ENCODE measurements at regions not wholly inside any gene's neighbourhood (a gene's known extent, or its start where the extent isn't known, plus 50 kb on each side); places are given as distances from the start of the nearest gene placed in this dataset.

DNA sequence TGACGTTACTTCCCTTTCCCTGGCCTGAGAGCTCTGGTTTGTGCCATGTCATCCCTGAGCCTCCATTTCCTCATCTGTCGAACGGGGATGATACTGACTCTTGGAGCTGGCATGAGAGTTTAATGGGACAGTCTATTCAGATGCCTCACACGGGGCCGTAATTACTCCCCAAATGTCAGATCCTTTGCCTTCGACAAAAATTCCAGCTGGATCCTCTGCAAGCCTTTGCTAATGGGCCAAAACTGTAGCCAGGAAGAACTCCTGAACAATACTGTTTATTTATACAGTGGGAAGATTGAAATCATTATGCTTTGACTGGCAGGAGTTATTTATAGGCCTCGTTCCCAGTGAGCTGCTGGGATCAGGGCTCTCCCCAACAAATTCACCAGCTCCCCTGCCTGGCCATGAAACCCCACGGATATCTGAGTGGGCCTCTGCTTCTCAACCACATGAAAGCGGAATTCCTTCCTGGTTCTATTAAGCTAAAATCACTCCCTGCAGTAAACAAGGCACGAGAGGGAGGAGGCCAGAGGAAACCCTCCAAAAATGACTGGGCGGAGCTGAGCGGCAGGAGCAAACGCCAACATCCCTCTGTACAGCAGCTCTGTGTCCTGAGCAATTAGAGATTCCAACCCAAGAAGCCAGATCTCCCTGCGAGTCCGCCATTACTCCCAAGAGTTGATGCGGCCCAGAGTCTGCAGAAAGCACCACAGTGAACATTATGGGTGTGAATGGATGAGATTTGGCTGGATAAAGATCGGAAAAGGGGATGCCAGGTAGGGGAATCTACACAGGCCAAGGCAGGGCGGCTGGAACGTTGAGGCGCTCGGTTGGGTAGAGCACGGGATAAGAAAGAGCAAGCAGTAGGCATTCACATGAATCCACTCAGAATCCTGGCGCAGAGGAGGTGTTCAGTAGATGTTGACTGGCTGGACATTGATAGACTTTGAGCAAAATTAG, 326.1 kb downstream of the BCL11B start:
- DNase-seq = no peak

DNA sequence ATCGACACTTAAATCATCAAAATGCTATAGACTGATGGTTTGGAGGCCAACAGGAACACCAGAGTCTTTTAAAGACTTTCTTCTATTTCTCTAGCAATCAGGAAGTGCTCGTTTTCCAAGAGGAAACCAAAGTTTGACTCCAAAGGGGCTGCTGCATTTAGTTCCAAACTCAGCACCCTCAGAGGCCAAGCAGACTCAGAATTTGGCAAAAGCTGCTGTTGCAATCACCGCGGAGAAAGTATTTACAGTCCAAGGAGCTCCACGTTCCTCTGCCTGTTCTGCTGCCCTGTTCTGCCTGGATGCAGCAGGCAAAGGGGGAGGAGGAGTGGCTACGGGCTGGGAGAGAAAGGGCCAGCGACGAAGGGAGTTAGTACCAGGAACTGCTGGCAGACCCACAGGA, 325.1 kb downstream of the BCL11B start:
- no peak for DNase-seq

DNA sequence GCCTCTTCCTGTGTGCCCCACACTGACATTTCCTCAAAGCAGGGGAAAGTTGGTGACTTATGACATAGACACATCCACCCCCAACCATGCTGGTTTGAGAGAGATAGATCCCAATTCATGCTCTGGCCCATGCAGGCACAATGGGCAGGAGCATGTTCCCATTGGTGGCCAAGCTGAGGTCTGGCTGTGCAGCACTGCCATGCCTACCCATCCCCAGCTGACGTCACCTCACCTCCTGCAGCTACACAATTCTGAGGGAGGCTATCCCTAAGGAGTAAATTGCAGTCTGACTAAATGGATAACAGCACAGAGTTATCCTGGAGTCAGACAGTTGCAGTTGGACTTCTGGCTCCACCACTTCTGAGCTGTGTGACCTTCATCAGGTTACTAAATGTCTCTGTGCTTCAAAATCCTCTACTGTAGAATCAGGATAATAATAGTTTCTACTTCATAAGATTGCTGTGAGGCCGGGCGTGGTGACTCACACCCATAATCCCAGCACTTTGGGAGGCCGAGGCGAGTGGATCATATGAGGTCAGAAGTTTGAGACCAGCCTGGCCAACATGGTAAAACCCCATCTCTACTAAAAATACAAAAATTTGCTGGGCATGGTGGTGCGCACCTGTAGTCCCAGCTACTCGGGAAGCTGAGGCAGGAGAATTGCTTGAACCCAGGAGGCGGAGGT, 323.9 kb downstream of the BCL11B start:
- DNase-seq = no peak

DNA sequence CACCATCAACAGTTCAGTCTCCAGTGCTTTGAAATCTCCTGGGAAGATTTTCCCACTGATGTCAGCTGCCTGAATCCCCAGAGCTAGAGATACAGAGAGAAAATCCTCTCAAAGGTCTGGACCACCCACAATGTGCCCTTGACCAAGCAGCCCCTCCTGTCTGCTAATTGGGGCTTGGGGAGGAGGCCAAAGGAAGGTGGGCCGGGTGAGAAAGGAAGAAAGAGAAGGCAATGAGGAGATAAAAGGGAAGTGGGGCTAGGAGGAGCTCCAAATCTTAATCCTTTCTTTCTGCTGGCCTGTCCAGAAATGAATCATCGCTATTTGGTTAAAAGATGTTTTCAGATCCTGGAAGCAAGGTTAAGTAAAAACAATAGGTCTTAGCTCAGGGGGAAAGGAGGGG, 322.9 kb downstream of the BCL11B start:
- DNase-seq = no peak

DNA sequence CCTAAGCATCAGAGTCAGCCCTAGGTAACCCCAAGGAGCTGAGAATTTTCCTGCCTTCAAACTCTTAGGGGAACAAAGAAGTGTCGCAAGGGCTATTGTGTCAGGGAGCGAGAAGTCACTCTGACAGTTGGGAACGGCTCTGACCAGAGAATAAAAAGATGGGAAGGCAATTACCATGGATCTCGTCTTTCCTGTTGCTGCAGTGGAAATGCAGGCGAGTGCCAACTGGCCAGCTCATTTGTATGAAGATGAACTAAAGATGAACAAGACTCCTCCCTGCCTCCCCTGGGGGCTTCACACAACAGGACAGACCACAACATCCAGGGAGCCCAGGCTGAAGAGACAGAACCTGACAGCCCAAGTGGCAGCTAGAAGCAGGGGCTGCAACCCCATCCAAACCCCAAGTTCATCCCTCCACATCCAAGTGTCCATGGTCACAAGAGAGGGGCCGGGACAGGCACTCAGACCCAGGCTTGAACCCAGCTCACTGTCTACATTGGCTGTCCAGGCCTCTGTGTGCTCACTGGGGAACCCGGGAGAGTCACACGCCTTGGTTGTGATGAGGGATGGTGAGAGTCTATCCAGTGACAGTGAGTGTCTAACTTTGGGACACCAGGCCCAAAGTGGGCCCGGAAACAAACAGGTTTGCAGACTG, 322.4 kb downstream of the BCL11B start:
- no peak for DNase-seq

DNA sequence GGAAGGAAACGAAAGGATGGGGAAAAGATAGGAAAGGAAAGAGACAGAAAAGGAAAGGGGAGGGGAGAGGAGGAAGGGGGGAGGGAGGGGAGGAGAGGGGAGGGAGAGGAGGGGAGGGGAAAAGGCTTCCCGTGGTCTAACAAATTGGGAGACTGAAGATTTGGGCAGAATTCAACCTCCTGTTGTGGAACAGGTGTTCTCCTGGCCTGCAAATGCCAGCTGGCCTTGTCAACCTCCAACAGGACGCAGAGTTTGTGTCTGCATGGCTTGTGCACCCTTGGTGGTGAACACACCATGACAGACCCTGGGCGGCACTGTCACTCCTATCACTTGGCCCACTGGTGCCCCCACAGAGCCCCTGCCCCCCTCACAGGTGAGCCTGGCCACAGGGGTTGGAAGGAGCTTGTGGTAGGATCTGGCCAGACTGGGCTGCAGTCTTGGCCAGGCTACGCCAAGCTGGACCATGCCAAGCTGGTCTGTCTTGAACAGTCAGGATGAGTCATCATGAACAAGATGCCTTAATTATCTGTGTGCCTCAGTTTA, 321.6 kb downstream of the BCL11B start:
- no peak for DNase-seq

DNA sequence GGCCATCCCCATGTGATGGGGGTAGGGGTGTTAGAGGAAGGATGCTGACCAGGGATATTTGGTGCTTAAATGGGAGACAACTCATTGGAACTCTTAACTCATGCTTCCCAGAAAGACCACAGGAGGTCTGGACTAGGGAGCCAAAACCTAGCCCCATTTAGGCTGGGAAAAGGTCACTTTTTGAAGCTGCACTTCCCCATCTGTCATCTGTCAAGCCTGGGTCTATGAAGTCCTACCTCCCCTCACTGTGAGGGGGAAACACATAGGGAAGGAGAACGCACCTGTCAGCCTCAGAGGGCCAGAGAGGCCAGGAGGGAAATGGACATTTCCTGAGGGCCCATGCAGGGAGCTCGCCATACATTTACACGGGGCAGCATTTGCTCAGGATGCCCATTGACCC, 321.0 kb downstream of the BCL11B start:
- DNase-seq = no peak

DNA sequence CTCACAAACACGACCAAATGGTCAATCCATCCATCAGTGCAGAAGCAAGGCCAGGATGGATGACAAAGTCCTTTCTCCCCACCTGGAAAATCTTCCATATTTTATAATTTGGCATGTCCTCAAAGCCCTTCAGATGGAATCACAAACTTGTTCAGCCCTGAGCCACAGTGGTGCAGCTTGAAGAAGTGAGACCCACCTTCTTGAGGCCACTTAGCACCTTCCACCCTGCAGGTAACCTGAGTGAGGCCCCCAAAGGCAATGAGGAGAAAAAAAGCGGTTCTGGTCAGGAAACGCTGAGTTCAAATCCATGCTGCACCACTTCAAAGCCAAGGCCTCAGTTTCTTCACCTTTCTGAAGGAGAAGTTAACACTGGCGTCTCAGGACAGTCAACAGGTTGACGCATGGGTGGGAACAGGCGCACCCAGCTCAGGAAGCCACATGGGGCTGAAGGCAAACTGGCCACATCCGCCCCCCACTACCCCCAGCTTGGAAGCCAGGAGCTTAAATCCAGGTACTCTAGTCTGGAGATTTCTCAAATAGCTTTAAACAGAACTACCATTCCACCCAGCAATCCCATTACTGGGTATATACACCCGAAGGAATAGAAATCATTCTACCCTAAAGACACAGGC, 320.4 kb downstream of the BCL11B start:
- DNase-seq = no peak

DNA sequence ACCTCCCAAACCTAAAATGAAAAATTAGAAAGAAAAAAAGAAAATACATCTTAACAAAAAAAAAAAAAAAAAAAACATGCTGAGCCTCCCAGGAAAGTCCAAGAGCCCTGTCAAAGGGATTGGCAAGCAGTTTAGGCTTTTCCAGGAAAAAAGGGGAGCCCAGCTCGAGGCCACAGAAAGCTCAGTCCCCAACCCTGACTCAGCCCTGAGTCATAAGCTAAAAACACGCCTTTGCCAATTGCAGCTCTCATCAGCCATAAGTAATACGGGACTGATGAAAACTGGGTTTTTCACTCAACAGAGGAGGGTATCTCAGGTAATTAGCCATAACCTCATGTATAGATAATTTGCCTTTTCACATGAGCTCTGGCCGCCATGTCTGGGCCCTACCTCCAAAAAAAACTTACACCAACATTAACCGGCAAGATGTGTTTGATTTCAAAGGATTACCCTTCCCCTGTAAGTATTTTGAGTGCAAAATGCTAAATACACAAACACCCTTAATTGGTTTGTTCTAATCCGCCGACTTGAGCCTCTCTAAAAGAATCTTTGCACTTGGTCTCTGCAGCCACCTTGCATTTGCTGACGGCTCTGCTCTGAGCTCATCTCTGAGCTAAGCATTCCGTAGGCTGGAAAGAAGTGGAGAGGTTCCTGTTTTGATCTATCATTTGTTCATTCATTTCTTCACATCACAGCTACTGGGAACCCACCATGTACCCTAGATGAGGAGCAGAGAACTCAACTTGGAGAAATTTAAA, 319.2 kb downstream of the BCL11B start:
- no peak for DNase-seq

DNA sequence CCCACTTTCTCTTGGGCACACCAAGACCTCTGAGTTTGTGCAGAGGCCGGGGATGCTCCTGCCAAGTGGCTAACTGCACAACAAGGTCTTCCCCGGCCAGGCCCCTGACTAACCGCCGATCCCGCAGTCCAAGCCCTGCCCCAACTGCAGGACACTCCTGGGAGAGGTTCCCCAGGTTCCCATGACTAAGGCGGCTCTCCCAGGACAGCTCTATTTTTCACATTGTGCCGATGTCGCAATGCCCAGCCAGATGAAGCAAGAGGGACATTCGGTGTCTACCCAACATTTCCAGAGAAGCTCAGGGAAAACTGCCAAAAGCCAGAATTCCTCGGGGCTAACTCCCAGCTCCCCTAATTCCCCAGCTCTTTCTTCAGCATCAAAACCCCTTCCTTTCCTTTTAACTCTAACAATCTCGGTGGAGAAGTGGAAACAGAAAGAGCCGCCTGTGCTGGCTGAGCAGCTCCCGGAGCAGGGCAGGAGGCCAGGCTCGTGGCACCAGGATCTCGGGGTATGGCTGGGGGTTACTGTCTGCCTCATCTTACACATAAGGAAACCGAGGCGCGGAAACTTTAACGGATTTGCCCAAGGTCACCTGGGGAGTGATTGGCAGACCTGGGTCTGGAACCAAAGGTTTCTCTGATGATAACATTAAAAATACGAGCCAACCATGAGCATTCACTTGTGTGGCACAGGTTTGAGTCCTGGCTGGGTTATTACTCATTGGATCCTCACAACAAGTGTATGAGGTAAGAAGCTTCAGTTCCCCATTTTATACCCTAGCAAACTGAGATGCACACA, 318.2 kb downstream of the BCL11B start:
- DNase-seq = no peak

DNA sequence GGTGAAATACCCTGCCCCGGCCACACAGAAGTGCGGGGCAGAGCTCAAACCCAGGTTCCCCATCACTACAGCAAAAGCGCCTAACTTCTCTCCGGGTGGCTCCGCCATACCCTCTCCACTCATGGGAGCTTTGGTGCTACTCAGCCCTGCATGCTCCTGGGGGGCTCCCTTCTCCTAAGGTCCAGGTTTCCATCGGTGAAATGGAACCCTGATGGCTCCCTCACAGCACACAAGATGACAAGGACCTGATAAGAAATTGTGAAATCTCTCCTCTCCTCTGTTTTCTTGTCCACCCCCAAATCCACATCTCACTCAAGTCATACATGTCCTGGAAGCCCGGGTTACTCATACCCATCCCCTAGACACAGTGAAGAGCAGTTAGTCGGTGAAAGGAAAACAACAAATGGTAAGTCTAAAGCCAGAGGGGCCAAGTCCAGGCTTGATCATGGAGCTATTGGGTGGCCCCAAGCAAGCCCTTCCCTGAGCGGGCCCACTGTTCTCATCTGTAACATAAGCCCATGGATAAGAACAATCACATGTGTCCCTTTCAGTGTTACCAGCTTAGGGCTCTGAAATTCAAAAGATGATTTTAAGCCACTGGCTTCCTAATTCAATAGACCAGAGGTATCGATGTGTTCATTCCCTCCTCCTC, 317.5 kb downstream of the BCL11B start:
- no peak for DNase-seq

DNA sequence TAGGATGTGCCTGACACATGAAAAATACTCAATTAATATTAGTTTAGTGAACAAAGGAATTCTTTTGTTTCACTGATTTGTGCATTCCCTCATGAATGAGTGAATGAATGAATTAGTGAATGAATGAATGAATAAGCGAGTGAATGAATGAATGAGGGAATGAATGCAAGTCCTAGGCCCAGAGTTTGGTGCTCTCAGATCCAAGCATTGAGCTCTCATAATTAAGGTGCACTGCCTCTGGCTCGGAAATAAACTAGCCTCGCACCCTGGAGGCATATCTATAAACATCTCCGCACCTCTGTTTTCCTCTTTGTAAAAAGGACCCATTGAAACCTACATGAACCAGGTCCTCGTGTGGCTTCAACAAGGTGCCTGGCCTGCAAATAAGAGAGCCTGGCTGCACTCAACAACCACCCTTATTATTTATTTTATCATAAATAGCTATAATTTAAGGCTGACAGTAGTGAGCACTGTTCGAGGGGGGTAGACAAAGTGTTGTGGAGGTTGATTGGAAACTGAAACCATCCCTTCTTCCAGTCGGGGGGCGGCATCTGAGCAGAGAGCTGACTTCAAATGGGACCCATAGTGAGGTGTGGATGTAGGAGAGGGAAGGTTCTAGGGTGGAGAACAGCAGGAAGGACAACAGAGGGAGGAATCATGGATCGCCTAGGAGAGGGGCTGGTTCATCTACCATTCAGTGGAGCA, 316.8 kb downstream of the BCL11B start:
- no peak for DNase-seq

DNA sequence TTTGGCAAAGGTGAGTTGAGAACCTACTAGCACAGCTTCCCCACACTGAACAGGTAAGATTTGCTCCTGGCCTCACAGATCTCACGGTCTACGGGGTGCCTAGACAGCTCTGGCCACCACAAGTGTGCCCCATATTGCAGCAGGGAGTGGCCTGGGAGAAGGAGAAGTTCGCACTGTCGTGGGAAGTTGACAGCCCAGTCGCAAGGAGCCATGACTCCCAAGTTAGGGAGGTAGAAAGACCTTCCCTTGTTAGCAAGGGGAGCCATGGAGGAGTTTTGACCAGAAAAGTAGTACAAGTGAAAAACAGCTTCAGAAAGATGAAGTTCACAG, 316.3 kb downstream of the BCL11B start:
- no peak for DNase-seq

DNA sequence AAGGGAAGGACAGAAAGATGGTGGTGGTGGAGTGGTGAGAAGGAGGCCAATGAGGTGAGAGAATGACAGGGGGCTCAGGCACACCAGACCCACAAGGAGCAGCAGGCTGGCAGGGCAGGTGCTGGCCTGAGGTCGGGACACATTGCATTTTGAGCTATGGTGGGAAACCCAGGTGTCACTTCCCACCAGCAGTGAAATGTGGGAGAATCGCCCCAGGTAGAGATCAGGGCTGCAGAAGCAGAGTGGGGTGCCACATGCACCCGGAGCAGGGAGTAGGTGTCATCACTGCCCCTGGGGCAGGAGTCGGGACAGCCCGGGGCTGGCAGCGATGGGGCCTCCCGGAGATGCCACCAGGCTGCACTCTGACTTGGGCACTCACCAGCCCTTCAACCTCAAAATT, 315.8 kb downstream of the BCL11B start:
- no peak for DNase-seq

DNA sequence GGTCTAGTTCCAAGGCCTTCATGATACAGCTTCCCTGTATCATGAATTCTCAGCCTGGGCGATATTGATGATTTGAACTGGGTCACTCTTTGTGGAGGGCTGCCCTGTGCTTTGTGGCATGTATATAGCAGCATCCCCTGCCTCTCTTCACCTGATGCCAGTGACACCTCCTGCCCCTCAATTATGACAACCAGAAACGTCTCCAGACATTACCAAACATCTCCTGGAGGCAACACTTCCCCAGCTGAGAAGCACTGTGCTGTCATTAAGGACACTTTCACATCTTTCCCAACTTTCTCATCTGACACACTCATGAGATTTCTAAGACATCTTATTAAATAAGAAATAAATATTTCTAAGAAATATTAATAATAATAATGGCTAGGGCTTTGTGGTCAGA, 315.3 kb downstream of the BCL11B start:
- DNase-seq = no peak

DNA sequence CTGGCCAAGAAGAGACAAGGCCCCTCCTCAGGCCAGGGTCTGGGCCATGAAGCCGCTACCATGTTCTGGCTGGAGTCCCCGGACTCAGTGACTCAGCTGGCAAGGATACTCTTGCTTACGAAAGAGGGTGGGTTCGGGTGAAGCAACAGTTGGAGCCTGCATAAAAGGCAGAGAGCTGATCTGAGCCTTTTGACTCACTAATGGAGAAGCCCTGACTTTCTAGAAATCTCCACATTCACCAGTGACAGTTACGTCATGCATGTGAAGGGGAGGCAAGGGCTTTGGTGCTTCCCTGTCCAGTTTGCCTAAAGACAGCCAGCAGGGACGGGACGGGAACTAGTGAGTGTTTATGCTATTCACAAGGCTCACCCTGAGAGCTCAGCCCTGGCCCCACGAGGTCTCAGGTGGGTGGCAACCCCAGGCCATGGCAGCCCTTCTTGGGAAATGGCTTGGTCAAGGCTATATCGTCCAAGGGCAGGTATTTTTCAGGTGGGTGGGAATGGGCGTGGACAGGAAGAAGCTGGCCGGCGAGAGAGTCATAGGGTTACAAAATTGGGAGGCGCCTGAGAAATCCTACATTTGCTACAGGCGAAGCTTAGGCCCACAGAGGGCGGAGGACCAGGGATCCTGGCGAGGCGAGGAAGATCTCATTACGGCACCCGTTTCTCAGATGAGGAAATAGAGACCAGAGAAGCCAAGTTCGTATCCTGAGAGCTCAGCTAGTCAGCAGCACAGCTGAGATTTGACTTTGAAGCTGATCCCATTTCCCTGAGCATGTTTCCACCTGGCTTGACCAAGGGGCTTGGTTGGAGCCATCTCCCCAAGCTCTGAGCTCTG, 314.6 kb downstream of the BCL11B start:
- no peak for DNase-seq

DNA sequence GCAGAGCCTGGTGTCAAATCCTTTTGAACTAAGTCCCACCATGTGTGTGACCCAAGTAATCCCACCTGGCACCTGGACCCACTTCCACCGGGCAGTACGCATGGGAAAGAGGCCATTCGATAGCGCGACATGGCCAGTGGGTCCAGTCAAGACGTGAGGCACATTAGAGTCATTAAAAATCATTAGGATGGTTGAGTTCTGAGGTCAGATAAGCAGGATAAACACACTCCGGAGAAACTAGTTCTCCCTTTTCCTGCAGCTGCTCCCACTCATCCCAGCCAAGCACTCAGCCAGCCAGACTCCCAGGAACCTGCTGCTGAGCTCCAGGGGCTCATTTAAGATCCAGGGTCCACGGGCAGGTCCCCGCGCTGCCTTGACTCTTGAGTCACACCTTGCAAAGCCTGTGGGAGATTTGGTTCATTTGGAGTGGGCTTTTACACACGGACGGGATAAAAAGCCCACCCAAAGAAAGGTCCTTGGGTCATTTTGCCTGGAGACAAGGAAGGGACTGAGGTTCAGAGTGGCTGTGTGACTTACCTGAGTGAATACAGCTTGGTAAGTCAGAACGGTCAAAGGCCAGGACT, 313.9 kb downstream of the BCL11B start:
- no peak for DNase-seq

DNA sequence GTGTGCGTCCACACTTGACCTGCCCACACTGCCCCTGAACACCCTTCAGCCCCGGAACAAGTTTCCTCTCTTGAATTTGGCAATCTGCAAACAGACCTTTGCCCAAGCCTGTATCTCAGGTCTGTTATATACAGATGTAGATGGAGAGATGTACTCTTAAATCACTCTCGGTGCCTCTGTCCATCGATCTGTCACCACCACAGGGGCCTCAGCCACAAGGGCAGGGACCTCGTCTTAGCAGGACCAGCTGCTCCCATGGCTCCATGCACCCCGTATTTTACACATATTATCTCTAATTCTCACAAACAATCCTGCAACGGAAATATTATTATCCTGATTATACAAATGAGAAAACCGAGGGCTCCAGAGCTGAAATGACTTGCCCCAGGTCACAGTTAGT, 313.4 kb downstream of the BCL11B start:
- no peak for DNase-seq

DNA sequence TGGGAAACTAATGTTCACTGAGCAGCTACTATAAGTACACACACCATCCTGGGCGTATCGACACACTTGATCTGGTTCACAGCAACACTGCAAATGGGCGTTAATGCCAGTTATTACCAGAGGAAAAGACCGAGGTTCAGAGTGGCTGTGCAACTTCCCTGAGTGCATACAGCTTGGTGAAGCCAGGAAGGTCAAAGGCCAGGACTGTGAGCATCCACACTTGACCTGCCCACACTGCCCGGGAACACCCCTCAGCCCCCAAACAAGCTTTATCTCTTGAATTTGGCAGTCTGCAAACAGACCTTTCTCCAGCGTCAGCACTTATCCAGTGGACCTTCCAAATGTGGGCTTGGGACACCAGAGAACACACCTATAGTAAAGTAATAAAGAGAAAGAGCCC, 312.6 kb downstream of the BCL11B start:
- DNase-seq = no peak

Data from NCI-H2227 treated with DMSO at 0.1 percent for 48 hours (cell line).